ENCODE measurements at regions not wholly inside any gene's neighbourhood (a gene's known extent, or its start where the extent isn't known, plus 50 kb on each side); places are given as distances from the start of the nearest gene placed in this dataset.
"Not testable (repeated sequence)": the region's sequence is repeated elsewhere in the genome, so short reads cannot be mapped to it uniquely, and the experiment has no call there.

DNA sequence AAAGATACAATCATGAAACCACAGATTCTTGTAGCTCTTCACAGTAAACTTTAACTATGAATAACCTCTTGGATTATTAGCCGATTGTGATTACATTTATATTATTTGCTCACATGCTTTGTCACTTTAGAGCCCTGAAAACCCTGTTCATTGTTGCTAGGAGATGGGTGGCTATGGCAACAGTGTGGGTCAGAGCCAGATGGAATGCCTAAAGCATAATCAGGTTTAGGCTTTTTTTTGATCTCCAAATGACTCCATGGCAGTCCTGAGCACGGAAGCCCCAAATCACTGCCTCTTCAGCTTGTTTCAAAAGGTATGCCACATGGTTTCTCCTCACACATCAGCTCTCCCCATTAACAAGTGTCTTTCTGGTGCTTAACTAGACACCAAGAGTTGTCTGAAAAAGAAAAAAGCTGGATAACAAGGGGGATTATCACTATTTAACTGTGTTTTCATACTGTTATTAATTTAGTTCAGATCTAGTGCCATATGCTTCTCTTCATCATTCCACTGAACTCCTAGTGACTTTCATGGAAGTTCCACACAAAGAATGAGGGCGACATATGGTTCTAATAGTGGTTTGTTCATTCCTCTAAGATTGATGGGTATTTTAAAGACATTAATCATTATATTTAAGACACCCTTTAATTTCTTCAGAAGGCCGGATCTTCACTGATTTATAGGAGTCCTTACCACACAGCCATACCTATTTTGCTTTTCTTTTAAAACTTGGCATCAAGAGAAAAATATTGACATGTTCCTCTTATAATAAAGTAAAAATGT lies 88.8 kb upstream of the PAM start:
- DNase-seq = peak; percentile 74

DNA sequence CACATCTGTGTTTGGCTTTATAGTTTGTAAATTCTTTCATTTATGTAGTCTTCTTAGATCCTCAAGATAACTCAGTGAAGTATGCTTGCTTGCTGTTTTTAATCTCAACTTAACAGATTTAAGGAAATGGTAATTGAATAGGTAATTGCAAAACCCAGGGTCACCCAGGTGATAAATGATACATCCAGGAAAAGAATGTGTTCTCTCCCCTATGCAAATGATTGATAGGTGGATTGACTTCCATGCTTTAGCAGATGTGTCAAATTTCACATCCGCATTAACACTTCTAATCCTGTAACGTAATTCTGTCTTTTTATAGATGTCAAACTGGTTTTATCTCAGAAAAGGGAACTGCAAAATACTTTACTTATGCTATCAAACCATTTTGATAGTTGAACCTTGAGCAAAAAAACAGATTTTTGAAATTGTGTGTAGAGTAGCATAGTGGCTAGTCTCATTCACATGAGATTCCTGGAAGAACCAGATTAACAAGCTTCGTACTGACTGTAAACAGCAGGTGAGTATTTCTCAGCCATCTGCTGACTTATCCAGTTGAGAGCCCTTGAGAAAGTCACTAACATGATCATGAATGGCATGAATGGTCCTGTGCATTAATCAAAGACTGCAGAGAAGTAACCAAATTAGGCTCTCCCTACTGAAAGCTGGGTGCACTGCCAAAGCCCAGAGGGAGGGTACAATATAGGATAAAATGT lies 86.7 kb upstream of the PAM start:
- no peak for DNase-seq

DNA sequence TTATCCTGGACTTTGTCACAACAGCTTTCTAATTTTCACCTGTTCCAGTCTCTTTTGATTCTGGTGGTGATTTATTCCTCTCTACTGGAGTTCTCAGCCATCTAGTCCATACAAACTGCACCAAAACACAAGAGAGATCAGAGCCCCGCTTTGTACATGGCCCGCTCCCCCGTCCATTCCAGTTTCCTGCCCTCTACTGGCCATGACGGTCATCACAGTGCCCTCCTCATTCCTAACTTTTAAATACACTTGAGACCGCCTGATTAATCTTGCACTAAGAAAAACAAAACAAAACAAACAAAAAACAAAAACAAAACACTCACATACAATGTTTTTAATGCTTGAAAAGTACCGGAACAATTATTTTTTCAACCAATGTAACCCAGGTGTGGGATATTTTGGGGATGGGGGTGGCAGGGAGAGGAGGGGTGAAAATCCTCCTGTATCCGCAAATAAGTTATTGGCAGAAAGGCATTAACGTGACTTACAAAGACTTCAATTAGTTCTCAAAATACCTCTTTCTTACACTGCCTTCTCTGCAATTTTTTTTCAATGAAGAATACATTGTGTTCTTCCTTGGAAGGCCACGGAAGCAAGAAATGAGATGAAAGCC lies 84.8 kb upstream of the PAM start:
- DNase-seq = no peak

DNA sequence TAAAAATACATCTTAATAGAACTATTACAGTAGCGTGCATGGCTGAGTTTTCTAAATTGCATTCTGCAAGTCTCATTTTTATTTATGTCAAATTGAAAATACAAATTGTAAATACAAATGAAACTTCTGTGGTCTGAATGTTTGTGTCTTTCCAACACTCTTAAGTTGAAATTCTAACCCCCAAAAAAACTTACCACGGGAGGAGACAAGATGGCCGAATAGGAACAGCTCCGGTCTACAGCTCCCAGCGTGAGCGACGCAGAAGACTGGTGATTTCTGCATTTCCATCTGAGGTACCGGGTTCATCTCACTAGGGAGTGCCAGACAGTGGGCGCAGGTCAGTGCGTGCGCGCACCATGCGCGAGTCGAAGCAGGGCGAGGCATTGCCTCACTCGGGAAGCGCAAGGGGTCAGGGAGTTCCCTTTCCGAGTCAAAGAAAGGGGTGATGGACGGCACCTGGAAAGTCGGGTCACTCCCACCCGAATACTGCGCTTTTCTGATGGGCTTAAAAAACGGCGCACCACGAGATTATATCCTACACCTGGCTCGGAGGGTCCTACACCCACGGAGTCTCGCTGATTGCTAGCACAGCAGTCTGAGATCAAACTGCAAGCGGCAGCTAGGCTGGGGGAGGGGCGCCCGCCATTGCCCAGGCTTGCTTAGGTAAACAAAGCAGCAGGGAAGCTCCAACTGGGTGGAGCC lies 83.9 kb upstream of the PAM start:
- DNase-seq = not testable (repeated sequence)

DNA sequence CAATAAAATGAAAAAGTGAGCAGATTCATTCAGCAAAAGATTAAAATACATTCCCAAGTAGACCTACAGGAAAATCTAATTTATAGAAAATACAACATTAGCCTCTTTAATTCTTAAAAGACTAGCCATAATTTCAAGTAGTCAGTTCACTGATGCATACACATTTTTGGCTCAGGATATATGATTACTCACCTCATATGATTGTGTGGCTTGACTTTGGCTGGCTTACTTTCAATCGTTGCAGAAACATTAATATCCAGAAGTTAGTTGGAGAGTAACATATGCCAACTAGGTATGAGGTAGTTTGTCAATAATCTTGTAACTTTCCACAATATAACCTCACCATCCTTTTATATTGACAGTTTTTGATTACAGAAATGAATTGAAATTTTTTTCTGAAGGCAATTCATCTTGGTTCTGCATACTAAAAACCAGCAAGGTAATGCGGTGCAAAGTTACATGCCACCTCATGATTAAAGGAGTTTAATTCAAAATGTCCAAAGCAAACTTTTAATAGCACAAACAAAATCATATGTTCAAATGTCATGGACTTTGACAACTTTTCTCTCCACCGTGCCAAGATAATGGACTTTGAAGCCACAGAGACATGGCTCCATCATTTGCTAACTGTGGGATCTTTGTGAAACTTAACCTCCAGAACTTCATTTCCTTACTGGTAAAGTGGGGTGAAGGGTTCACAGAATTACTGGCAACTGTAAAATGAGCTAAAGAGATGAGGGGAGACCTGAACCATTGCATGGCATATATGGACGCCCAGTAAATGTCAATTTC lies 76.6 kb upstream of the PAM start:
- DNase-seq = peak; percentile 73

DNA sequence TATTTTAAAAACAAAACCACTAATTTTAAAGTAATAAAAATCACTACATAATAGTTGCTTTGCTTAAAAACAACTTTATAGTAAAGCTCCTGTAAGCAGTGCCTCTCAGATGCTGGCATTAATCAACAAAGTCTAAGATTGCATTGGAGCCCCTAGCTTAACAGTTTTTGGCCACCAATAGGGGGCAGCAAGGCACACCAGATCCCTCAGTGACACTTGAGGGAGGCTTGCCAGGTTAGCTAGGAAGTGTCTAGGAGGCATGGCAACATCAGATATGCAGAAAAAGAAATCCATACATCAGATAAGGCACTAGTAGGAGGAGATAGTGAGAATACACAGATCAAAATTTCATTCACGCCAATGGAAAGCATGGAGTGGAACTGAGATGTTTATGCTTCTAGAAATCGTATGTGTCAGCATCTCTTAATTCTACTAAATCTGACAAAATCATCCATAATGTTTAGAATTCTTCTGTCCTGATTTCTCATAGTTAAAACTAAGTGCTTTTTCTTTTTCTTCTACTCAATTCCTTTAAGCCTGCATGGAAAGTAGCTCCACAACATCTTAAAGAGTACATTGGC lies 73.6 kb upstream of the PAM start:
- DNase-seq = peak; percentile 75

DNA sequence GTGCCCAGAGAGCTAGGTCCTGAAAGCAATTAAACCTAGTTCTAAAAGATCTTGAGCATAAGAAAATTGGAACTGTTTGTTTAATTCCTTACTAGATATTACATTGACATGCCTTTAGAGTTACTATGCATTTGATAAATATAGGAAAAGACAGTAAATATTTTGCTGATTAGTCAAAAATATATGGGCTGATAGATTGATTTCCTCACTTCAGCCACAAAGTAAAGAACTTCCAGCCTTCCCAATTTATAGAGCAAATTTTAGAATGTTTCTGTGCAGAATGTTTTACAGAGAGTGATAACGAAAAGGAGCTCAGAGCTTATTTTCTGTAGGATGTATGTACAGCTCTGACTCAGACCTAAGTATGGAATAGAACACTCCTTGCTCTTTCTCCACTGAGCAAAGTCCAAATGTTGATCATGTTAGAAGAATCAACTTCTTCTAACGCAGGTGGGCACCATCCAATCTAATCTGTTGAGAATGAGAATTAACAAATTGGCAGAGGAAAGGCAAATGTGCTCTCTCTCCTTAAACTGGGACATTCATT lies 72.9 kb upstream of the PAM start:
- peak; percentile 28 for DNase-seq

DNA sequence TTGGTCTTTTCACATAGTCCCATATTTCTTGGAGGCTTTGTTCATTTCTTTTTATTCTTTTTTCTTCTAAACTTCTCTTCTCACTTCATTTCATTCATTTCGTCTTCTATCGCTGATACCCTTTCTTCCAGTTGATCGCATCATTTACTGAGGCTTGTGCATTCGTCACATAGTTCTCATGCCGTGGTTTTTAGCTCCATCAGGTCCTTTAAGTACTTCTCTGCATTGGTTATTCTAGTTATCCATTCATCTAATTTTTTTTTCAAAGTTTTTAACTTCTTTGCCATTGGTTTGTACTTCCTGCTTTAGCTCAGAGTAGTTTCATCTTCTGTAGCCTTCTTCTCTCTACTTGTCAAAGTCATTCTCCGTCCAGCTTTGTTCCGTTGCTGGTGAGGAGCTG lies 67.0 kb upstream of the PAM start:
- not testable (repeated sequence) for DNase-seq

DNA sequence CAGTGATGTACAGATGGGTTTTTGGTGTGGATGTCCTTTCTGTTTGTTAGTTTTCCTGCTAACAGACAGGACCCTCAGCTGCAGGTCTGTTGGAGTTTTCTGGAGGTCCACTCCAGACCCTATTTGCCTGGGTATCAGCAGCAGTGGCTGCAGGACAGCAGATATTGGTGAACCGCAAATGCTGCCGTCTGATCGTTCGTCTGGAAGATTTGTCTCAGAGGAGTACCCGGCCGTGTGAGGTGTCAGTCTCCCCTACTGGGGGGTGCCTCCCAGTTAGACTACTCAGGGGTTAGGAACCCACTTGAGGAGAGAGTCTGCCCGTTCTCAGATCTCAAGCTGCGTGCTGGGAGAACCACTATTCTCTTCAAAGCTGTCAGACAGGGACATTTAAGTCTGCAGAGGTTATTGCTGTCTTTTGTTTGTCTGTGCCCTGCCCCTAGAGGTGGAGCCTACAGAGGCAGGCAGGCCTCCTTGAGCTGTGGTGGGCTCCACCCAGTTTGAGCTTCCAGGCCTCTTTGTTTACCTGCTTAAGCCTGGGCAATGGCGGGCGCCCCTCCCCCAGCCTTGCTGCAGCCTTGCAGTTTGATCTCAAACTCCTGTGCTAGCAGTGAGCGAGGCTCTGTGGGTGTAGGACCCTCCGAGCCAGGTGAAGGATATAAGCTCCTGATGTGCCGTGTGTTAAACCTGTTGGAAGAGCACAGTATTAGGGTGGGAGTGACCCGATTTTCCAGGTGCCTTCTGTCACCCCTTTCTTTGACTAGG lies 66.3 kb upstream of the PAM start:
- DNase-seq = not testable (repeated sequence)

DNA sequence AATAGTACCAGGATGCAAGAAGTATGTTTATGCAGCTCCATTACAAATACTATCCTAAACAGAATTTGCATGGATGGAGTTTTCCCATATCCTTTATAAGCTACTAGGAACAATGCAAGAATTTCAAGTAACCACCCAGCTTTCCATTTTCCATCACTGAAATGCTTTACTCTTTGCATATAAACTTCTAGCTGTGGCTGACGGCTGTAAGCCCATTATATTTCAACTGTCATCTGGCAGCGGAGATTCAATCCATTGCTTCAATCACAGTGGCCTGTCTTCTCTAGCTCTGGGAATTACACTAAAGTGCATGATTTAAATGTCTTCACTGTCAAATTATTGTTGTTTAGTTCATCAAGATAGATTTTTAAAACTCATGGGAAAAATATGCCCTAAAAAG lies 64.2 kb upstream of the PAM start:
- DNase-seq = no peak

DNA sequence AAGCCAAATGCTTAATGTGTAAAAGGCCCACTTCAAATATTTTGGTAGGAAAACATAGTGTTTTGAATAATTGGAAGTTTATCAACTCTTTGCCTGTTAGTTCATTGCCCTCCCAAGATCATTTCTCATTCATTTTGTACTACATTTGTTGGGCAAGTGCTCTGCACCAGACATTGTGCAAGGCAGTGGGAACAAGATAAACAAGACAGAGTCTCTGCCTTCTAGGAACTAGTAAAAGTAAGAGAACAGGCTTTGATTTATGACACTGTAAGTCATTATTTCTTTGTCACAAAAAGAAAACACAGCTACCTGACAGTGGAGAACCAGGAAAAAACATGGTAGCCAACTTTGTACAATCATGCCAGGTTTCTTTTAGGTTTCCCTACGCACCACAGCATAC lies 63.7 kb upstream of the PAM start:
- DNase-seq = no peak

DNA sequence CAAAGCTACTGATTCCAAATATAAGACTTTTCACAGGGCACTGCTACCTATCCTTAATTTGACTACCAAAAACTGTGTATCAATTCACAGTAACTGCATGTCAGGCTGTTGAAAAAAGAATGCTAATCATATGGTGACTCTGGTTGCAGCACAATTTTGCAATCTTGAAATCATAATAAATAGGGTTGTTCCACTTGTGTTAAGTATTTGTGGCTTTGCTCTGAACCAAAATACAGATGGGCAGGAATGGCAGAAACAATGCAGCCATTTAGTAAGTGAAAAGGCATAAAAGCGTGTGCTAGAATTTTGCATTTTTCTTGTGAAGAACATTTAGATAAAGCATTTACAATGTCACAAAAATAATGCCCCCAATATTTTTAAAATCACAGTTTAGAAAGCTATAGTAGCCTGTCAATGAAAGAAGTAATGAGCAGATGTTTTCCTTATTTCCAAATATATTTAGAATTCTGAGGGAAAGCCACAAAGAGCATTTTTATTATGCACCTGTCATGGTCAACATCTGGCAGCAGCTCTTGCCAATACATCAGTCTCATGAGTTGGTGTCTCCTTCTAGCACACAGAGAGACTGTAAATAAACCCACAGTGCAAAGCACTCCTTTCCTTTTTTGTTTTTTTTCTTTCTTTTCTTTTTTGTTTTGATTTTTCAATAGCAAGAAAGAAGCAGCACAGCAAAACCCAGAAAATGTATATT lies 54.8 kb upstream of the PAM start:
- no peak for DNase-seq

DNA sequence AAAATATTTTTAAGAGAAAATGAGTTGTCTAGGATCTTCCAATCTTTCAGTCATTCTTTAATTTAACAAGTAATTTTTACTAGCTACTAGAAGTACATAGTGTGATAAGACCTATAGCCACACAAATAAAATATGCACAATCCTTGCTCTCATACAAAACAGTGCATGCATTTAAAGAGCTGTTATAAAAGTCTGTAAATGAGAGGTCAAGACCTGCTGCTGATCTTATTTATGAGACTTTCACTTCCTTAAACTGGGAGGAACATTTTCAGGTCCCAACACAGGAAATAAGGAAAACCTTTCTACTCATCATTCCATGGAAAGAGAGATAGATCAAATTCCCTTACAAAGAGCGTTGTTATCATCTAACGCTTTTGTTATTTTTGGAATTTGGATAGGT lies 54.2 kb upstream of the PAM start:
- DNase-seq = no peak

DNA sequence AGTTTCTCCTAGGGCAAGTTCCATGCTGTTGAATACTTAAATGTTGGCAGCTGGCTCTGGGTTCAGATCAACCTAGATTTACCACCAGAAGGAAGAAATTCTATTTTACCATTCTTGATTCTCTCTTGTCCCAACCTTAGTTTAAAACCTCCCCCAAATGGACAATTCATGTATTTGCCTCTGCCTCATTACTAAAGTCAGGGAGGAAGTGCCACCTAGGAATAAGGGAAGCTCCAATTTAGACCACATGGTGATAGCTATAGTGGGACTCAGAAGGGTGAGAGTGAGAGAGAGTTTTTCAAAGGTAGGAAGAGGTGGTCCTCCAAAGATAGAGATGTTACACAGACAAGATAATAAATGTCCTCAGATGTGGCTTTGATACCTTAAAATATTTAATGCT lies 53.4 kb upstream of the PAM start:
- no peak for DNase-seq
